HFF-Myc (cell line): ENCODE measurements at regions not wholly inside any gene's neighbourhood (a gene's known extent, or its start where the extent isn't known, plus 50 kb on each side); places are given as distances from the start of the nearest gene placed in this dataset.
"Not testable (repeated sequence)": the region's sequence is repeated elsewhere in the genome, so short reads cannot be mapped to it uniquely, and the experiment has no call there.

Experiments used
- DNase-seq: peaks from one replicate; pipeline ENCODE4 v3.0.0-alpha.2; 2011; ENCODE audit warnings: low read depth; ENCODE audit errors: extremely low read depth
- H3K4me3 ChIP-seq: replicated peaks from 2 replicates; pipeline ENCODE4 v1.5.1; 2011; ENCODE audit warnings: low read depth, mild to moderate bottlenecking, control low read depth, low read length
- CTCF ChIP-seq: IDR thresholded peaks from 2 replicates; pipeline ENCODE4 v1.5.1; 2012; ENCODE audit warnings: mild to moderate bottlenecking, low read depth, low read length, control low read depth; ENCODE audit errors: missing control alignments

DNA sequence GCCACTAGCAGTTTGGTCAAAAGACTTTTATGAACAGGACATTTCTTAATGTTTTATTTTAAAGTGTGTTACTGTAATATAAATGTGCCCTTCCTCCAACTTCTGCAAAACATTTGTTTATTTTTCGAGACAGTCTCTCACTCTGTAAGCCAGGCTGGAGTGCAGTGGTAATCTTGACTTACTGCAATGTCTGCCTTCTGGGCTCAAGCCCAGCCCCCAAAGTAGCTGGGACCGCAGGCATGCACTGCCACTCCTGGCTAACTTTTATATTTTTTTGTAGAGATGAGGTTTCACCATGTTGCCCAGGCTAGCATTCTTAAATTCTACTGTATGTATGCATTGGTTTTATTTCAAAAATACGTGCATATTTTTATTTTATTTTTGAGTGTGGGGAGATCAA lies 1201.9 kb downstream of the STIM2 start:
- TF ChIP-seq CTCF: no peak
- no peak for DNase-seq
- no peak overlapping the region for H3K4me3 ChIP-seq

- no peak for DNase-seq
- H3K4me3 ChIP-seq: no peak overlapping the region
- TF ChIP-seq CTCF: no peak
These were observed 1213.4 kb downstream of the STIM2 start for GRCh38 chr4:28073860-28074555.

- no peak for DNase-seq
- H3K4me3 ChIP-seq: no peak overlapping the region
- no peak for TF ChIP-seq CTCF
These were observed 1214.8 kb downstream of the STIM2 start for GRCh38 chr4:28075401-28075956.

DNA sequence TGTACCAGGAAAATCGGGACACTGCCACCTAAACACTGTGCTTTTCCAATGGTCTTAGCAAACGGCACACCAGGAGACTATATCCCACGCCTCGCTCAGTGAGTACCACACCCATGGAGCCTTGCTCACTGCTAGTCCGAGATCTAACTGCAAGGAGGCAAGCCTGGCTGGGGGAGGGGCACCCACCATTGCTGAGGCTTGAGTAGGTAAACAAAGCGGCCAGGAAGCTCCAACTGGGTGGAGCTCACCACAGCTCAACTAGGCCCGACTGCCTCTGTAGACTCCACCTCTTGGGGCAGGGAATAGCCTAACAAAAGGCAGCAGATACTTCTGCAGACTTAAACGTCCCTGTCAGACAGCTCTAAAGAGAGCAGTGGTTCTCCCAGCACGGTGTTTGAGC lies 1216.6 kb downstream of the STIM2 start:
- not testable (repeated sequence) for H3K4me3 ChIP-seq, DNase-seq

DNA sequence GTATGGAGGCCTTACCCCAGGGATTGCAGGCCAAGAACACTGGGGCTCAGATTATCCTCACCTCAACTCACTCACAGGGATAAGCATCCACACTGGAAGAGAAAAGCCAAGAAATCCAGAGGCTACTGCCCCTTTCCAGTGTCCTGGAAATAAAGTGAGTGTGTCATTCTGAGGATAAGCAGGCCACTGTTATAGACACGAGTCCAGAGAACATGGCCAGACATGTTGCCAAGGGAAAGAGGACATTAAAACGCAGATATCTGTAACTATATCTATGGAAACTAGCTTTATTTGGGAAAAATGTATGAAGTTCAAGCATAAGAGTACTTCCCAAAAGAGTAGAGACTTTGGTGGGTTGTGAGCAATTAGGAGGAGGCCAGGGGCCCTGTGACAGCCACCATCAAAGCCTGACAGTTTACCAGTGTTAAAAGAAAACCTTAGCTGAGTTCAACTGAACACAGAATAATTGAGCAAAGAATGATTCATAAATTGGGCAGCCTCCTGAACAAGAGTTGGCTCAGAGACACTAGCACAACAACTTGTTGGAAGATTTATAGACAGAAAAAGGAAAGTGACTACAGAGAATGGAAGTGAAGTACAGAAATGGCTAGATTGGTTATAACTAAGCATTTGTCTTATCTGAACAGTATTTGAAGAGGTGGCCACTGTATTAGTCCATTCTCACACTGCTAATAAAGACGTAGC lies 1222.2 kb downstream of the STIM2 start:
- no peak overlapping the region for H3K4me3 ChIP-seq
- no peak for TF ChIP-seq CTCF
- DNase-seq: no peak

GRCh38 chr4:28092610-28093009 lies 1232.0 kb downstream of the STIM2 start:
- no peak for DNase-seq
- H3K4me3 ChIP-seq: no peak overlapping the region
- TF ChIP-seq CTCF: no peak

DNA sequence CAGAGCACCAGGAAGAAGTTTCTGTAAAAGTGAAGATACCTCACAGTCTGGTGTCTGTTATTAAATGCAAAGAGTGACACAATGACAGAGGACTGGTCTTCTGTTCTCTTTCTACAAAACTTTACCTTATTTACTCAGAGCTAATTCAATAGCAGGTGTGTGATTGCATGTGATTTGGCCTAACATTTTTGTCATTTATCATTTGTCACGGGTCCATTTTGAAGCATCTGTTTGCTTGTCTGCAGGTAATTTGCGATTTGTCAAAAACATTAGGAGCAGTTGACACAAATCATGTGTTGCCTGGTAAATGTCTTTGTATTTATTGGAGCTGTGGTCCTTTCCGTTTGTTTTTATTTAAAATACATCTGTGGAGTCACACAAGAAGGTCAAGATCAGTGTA lies 1232.4 kb downstream of the STIM2 start:
- no peak for TF ChIP-seq CTCF
- no peak for DNase-seq
- no peak overlapping the region for H3K4me3 ChIP-seq
